IMR-90 (cell line): ENCODE measurements at regions not wholly inside any gene's neighbourhood (a gene's known extent, or its start where the extent isn't known, plus 50 kb on each side); places are given as distances from the start of the nearest gene placed in this dataset.

ENCODE experiments used
- ATAC-seq: fragments of 200-7000 bp; cut with Tn5 transposase; 2 replicates; pipeline ENCODE4 v1.9.1; 2020; ENCODE audit warnings: low read depth, mild to moderate bottlenecking, moderate library complexity
- BruUV-seq: library from RNA; stranded (reverse); fragments of 400-500 nt; replicated peaks from 2 replicates; lab custom pipeline; 2021; lab: Mats Ljungman, UMichigan
- CTCF ChIA-PET: fragments of 300-600 bp; formaldehyde crosslinking; extraction: SDS; loops from one replicate; lab custom pipeline; 2021; ENCODE audit warnings: antibody characterized with exemption; lab: Yijun Ruan, JAX
- POLR2A ChIA-PET: fragments of 300-600 bp; sonication (Branson Sonifier 250); formaldehyde crosslinking; loops from one replicate; lab custom pipeline; 2022; ENCODE audit warnings: antibody characterized with exemption; ENCODE audit not compliant: unreplicated experiment; lab: Charles Lee
- DNase-seq: peaks from one replicate; pipeline ENCODE4 v3.0.0; 2013
- H2AFZ ChIP-seq: replicated peaks from 2 replicates; pipeline ENCODE3; 2013; ENCODE audit warnings: low read length, mild to moderate bottlenecking; ENCODE audit not compliant: poor library complexity
- H2AK5ac ChIP-seq: 2 replicates; pipeline ENCODE4 v1.6.1; 2013; ENCODE audit warnings: low read depth, low read length, inconsistent platforms
- H2AK9ac ChIP-seq: replicated peaks from 2 replicates; pipeline ENCODE3; 2013; ENCODE audit warnings: mild to moderate bottlenecking, low read depth, low read length, moderate library complexity; ENCODE audit not compliant: poor library complexity
- H2BK120ac ChIP-seq: 2 replicates; pipeline ENCODE4 v1.6.1; 2013; ENCODE audit warnings: low read depth, low read length, inconsistent platforms
- H2BK15ac ChIP-seq: 3 replicates; pipeline ENCODE4 v1.6.1; 2013; ENCODE audit warnings: low read depth, low read length, inconsistent platforms
- H2BK20ac ChIP-seq: 2 replicates; pipeline ENCODE4 v1.6.1; 2013; ENCODE audit warnings: low read depth, mild to moderate bottlenecking, inconsistent platforms, low read length, moderate library complexity
- H2BK5ac ChIP-seq: 2 replicates; pipeline ENCODE4 v1.6.1; 2013; ENCODE audit warnings: mild to moderate bottlenecking, low read depth, low read length, inconsistent platforms; ENCODE audit not compliant: poor library complexity, severe bottlenecking
- H3K14ac ChIP-seq: replicated peaks from 2 replicates; pipeline ENCODE4 v1.6.1; 2013; ENCODE audit warnings: low read depth, low read length, inconsistent platforms
- H3K18ac ChIP-seq: 2 replicates; pipeline ENCODE4 v1.6.1; 2013; ENCODE audit warnings: low read depth, low read length, control low read depth
- H3K23ac ChIP-seq: 2 replicates; pipeline ENCODE4 v1.6.1; 2013; ENCODE audit warnings: low read depth, low read length, inconsistent platforms
- H3K27ac ChIP-seq: 2 replicates; pipeline ENCODE4 v1.5.1; 2013; ENCODE audit warnings: mild to moderate bottlenecking, control low read depth, low read length; ENCODE audit not compliant: insufficient read depth
- H3K27me3 ChIP-seq: 2 replicates; pipeline ENCODE4 v1.6.1; 2013; ENCODE audit warnings: low read length; ENCODE audit not compliant: control insufficient read depth, insufficient read depth
- H3K36me3 ChIP-seq: 2 replicates; pipeline ENCODE4 v1.6.1; 2013; ENCODE audit warnings: low read length, mixed read lengths; ENCODE audit not compliant: control insufficient read depth, insufficient read depth
- H3K4ac ChIP-seq: 2 replicates; pipeline ENCODE4 v1.6.1; 2013; ENCODE audit warnings: low read depth, low read length, inconsistent platforms
- H3K4me1 ChIP-seq: 2 replicates; pipeline ENCODE4 v1.6.1; 2013; ENCODE audit warnings: low read length, mixed read lengths; ENCODE audit not compliant: control insufficient read depth, insufficient read depth
- H3K4me2 ChIP-seq: 2 replicates; pipeline ENCODE4 v1.6.1; 2013; ENCODE audit warnings: low read depth, mild to moderate bottlenecking, control low read depth, low read length, moderate library complexity
- H3K4me3 ChIP-seq: 2 replicates; pipeline ENCODE4 v1.5.1; 2013; ENCODE audit warnings: low read depth, mild to moderate bottlenecking, control low read depth, low read length, moderate library complexity; ENCODE audit not compliant: insufficient read depth
- H3K56ac ChIP-seq: 2 replicates; pipeline ENCODE4 v1.6.1; 2013; ENCODE audit warnings: low read length, inconsistent platforms; ENCODE audit not compliant: insufficient read depth; ENCODE audit errors: extremely low read depth
- H3K79me1 ChIP-seq, 2 experiments: 2 replicates each; pipeline ENCODE4 v1.6.1; 2013; ENCODE audit warnings: low read length in 2 of 2, inconsistent platforms in 1 of 2, low read depth in 1 of 2
- H3K9ac ChIP-seq: 2 replicates; pipeline ENCODE4 v1.6.1; 2013; ENCODE audit warnings: low read depth, low read length, control low read depth
- H3K9me1 ChIP-seq: 2 replicates; pipeline ENCODE4 v1.6.1; 2013; ENCODE audit warnings: low read length, inconsistent platforms; ENCODE audit not compliant: insufficient read depth
- H3K9me3 ChIP-seq: 2 replicates; pipeline ENCODE4 v1.6.1; 2013; ENCODE audit warnings: low read length; ENCODE audit not compliant: control insufficient read depth, insufficient read depth
- H4K20me1 ChIP-seq: 2 replicates; pipeline ENCODE4 v1.6.1; 2013; ENCODE audit warnings: low read length, inconsistent platforms; ENCODE audit not compliant: insufficient read depth
- H4K5ac ChIP-seq: 2 replicates; pipeline ENCODE4 v1.6.1; 2013; ENCODE audit warnings: mild to moderate bottlenecking, low read depth, low read length, control low read depth
- H4K8ac ChIP-seq, 2 experiments: 2 replicates each; pipeline ENCODE4 v1.6.1; 2013; ENCODE audit warnings: low read depth in 2 of 2, low read length in 2 of 2, control low read depth in 1 of 2, inconsistent platforms in 1 of 2
- H4K91ac ChIP-seq: 2 replicates; pipeline ENCODE4 v1.6.1; 2013; ENCODE audit warnings: low read depth, low read length, inconsistent platforms; ENCODE audit not compliant: insufficient read depth
- CEBPB ChIP-seq: IDR thresholded peaks from 2 replicates; pipeline ENCODE4 v1.6.1; 2012; ENCODE audit warnings: low read depth, low read length, improper control_type of control experiment
- CHD1 ChIP-seq: IDR thresholded peaks from 2 replicates; pipeline ENCODE4 v1.6.1; 2012; ENCODE audit warnings: low read depth, low read length, improper control_type of control experiment
- CTCF ChIP-seq: conservative IDR thresholded peaks from 2 replicates; pipeline ENCODE4 v1.5.1; 2012; ENCODE audit warnings: mild to moderate bottlenecking, low read depth, low read length, improper control_type of control experiment
- FOS ChIP-seq: fragments of 150-350 bp; IDR thresholded peaks from 2 replicates; pipeline ENCODE4 v1.6.1; 2016; ENCODE audit warnings: low read depth, low read length
- MAZ ChIP-seq: IDR thresholded peaks from 2 replicates; pipeline ENCODE4 v1.6.1; 2012; ENCODE audit warnings: low read depth, mild to moderate bottlenecking, low read length, improper control_type of control experiment, moderate library complexity, borderline replicate concordance
- MXI1 ChIP-seq: IDR thresholded peaks from 2 replicates; pipeline ENCODE4 v1.6.1; 2012; ENCODE audit warnings: low read depth, mild to moderate bottlenecking, low read length, moderate library complexity, borderline replicate concordance
- POLR2A ChIP-seq: IDR thresholded peaks from 2 replicates; pipeline ENCODE4 v1.6.1; 2012; ENCODE audit warnings: mild to moderate bottlenecking, low read depth, low read length
- RCOR1 ChIP-seq: IDR thresholded peaks from 2 replicates; pipeline ENCODE4 v1.6.1; 2012; ENCODE audit warnings: mild to moderate bottlenecking, low read length, improper control_type of control experiment; ENCODE audit not compliant: insufficient replicate concordance
- RFX5 ChIP-seq: IDR thresholded peaks from 2 replicates; pipeline ENCODE4 v1.8.0; 2012; ENCODE audit warnings: low read depth, mild to moderate bottlenecking, low read length, moderate library complexity
- SMC3 ChIP-seq: fragments of 150-350 bp; IDR thresholded peaks from 2 replicates; pipeline ENCODE4 v1.6.1; 2016; ENCODE audit warnings: low read depth, mild to moderate bottlenecking, antibody characterized with exemption, low read length, moderate library complexity
- WGBS, 2 experiments: methylation state at CpG; one replicate each; pipeline versions ENCODE4 v1.1.5 to v1.1.7; 2013; ENCODE audit warnings: missing lambda C conversion rate in 2 of 2; ENCODE audit not compliant: insufficient read length in 1 of 2; ENCODE audit errors: extremely low coverage in 2 of 2; 5-methylcytosine and 5-hydroxymethylcytosine counted together
- dilution Hi-C: fragments of 300-500 bp; cut with HindIII; formaldehyde crosslinking; loops from one replicate; pipeline ENCODE4 v1.14.3; 2018; ENCODE audit warnings: low sequenced_read_pairs; ENCODE audit not compliant: unreplicated experiment
- in situ Hi-C: fragments of 300-500 bp; cut with MboI; formaldehyde crosslinking; loops from 3 replicates; pipeline ENCODE4 v1.14.3; 2019; ENCODE audit warnings: low sequenced_read_pairs, inconsistent platforms, mixed read lengths
- intact Hi-C: fragments of 100-400 bp; cut with micrococcal nuclease; formaldehyde crosslinking; loops from 2 replicates; pipeline ENCODE4 v1.10.0; 2022

- CTCF ChIA-PET, result no interaction called here
- Histone ChIP-seq H3K4me1 (peaks cover 4% of the 10 kb centered on the region; the same call in 1 of the 2 replicates), H4K91ac (no peak overlapping the region), H3K79me1 (no peaks in the 10 kb centered on the region), H4K20me1 (no peaks in the 10 kb centered on the region), H3K27ac (no peak overlapping the region), H3K4me2 (no peak overlapping the region), H2BK15ac (no peak overlapping the region), H3K4ac (no peak overlapping the region), H3K14ac (no peak overlapping the region), H2AFZ (no peak overlapping the region), H3K9ac (no peak overlapping the region), H2BK120ac (no peak overlapping the region), H3K23ac (no peak overlapping the region), H2AK9ac (no peak overlapping the region), H3K18ac (no peak overlapping the region), H3K4me3 (no peak overlapping the region), H2BK5ac (no peak overlapping the region), H3K27me3 (peaks cover 17% of the 10 kb centered on the region), H3K56ac (no peak overlapping the region), H3K9me3 (no peaks in the 10 kb centered on the region), H3K36me3 (no peaks in the 10 kb centered on the region), H4K8ac (no peak overlapping the region), H3K9me1 (0 out of 2 replicates have a peak, but pooled peaks cover 8% of the 10 kb centered on the region), H2AK5ac (no peak overlapping the region), H4K5ac (no peak overlapping the region), H2BK20ac (no peak overlapping the region)
- no peak for TF ChIP-seq FOS
- no peak for TF ChIP-seq SMC3
- TF ChIP-seq POLR2A, result no peak
- TF ChIP-seq CEBPB, result no peak
- no peak for TF ChIP-seq MAZ
- TF ChIP-seq CHD1, result no peak
- TF ChIP-seq MXI1, result no peak
- no peak for TF ChIP-seq RFX5
- TF ChIP-seq RCOR1, result no peak
- no peak for TF ChIP-seq CTCF
- no peak for ATAC-seq
- in situ Hi-C loops (no loop called here), dilution Hi-C loops (no loop called here), intact Hi-C loops (no loop called here)
- 95% methylated on average over 3 of the region's 4 CpGs; no CpG with 5 or more reads in 1 of the 2 experiments for WGBS, 2 experiments
- BruUV-seq, result no TSS peak
- DNase-seq, result no peak
- POLR2A ChIA-PET, result no interaction called here
Measured at GRCh38 chr5:74324556-74324955, 316.0 kb downstream of the ENC1 start.
